ENCODE measurements at regions not wholly inside any gene's neighbourhood (a gene's known extent, or its start where the extent isn't known, plus 50 kb on each side); places are given as distances from the start of the nearest gene placed in this dataset.
A peak's percentile ranks its signal among the peaks of the same experiment; 100 is the strongest.

- DNase-seq: peak; percentile 22
Measured at GRCh38 chr11:23688835-23689234, 808.0 kb upstream of the LUZP2 start.

GRCh38 chr11:23696688-23697415 lies 800.0 kb upstream of the LUZP2 start:
- DNase-seq: no peak

DNA sequence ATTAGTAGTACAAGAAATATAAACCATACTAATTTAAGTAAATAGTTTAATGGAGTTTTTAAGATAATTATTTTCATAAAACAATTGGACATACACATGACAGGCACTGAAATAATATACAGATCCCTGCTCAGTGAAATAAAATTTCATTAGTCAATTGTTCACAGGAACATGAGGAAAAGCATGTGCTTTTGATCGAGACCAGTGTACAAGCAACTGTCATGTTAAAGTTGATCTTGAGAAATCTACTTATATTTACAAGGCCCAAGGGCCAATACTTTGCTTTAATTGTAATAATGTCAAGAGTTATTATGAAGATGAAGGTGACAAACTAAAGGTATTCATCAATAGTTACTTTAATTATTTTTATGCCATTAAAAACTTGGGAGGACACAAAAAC lies 792.7 kb upstream of the LUZP2 start:
- no peak for DNase-seq

GRCh38 chr11:23711981-23712380 lies 784.9 kb upstream of the LUZP2 start:
- DNase-seq: no peak

- no peak for DNase-seq
Measured at GRCh38 chr11:23719016-23719415, 777.8 kb upstream of the LUZP2 start.

- DNase-seq: no peak
Measured at GRCh38 chr11:23723861-23724260, 773.0 kb upstream of the LUZP2 start.

DNA sequence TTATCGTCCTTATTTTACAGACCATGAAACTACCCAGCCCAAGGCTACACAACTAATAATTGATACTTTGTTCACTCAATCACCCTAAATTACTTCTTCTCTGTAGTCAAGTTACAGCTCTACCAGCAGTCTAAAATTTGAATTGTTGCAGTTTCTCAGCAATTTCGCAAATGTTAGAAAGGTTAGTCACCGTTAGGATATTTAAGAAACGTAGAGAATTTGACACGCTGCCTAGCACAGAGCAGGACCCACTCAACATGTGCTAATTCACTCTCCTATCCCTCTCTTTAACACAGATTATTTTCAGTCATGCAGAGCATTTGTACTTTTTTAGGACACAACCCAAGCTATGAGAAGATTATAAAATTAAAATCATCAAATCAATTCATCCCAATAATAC lies 771.1 kb upstream of the LUZP2 start:
- DNase-seq: no peak

GRCh38 chr11:23727387-23727786 lies 769.5 kb upstream of the LUZP2 start:
- DNase-seq: no peak

GRCh38 chr11:23727794-23728193 lies 769.1 kb upstream of the LUZP2 start:
- DNase-seq: no peak

GRCh38 chr11:23729088-23729487 lies 767.8 kb upstream of the LUZP2 start:
- no peak for DNase-seq

GRCh38 chr11:23730307-23730998 lies 766.4 kb upstream of the LUZP2 start:
- no peak for DNase-seq

- DNase-seq: no peak
Measured at GRCh38 chr11:23732026-23732425, 764.8 kb upstream of the LUZP2 start.

- no peak for DNase-seq
Measured at GRCh38 chr11:23746896-23747295, 750.0 kb upstream of the LUZP2 start.

GRCh38 chr11:23749762-23750430 lies 747.0 kb upstream of the LUZP2 start:
- no peak for DNase-seq

DNA sequence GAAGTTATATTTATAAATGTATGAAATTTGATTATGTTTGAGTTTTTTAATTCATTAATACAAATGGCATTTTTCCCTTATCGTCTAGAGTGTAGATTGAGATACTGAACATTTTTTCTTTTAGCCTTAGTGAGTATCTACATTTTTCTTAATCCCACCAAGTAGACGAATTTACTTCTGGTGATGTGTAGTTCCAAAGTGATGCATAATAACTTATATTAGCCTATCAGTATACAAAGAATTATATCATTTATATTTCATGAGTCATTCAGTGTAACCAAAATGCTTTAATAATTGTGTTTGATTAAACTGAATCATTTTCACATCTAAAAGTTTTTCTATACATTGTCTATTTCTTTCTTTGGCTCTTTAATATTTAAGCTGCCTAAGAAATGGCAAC lies 745.6 kb upstream of the LUZP2 start:
- DNase-seq: no peak

- DNase-seq: no peak
Measured at GRCh38 chr11:23755076-23755475, 741.8 kb upstream of the LUZP2 start.

GRCh38 chr11:23755769-23756168 lies 741.1 kb upstream of the LUZP2 start:
- no peak for DNase-seq

GRCh38 chr11:23759489-23759888 lies 737.4 kb upstream of the LUZP2 start:
- DNase-seq: no peak

DNA sequence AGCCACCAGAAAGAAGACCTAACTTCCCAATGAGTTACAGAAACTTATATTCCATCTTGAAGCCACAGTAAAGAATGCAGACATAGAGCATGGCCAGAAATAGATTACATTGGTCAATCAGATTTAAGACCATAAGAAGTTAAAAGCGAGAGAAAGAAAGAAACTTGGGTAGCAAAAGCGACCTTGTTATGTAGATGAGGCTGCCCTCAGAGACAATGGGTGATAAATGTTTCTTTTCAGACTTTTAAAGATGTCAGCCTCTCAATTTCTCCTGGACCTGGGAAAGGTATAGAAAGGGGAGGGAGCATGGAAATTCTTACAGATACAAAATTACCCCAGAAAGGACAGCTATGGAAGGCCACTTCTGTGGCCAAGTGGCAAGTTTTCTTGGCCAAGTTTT lies 732.6 kb upstream of the LUZP2 start:
- DNase-seq: no peak

GRCh38 chr11:23765682-23766252 lies 731.1 kb upstream of the LUZP2 start:
- no peak for DNase-seq

DNA sequence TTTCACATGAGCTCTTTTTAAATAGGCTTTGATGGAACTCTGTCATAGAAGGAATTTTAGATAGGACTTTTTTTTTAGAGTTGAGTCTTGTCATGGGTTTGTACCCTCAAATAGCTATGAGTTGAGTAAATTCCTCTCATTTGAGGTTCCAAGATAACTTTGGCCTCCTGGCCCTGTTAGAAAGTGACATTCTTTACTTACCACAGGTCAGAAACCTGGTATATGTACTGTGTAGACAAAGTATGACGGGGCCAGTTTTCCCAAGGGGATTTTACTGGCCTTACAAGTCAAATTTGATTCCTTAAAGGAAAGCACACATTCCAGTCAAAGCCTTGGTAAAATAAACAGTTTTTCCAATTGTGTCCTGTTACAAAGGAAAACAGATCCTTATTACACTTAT lies 729.3 kb upstream of the LUZP2 start:
- DNase-seq: no peak

- no peak for DNase-seq
Measured at GRCh38 chr11:23769214-23769613, 727.6 kb upstream of the LUZP2 start.

DNA sequence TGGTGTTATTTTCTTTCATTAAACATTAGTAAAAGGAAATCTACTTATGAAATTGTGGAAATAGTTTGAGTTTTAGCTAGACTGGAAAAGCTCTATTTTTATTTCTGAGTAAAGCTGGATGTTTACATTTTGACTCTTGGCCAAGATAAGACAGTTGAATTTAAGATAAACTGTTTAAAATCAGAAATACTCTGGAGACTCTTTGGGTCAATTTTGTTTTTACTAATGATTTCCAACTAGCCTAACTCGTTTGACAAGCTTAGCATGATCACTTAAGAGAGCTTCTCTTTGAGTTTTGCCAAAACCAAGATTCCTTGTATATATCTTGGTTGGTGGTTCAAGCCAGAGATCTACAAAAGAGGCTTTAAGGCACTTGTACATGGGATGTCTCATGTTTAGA lies 724.8 kb upstream of the LUZP2 start:
- DNase-seq: no peak

GRCh38 chr11:23778971-23779370 lies 717.9 kb upstream of the LUZP2 start:
- no peak for DNase-seq

Data from hematopoietic multipotent progenitor cell treated with erythropoietin and hydrocortisone succinate and interleukin-3 and kit ligand, for 4 days (in vitro differentiated cells).